ENCODE measurements at regions not wholly inside any gene's neighbourhood (a gene's known extent, or its start where the extent isn't known, plus 50 kb on each side); places are given as distances from the start of the nearest gene placed in this dataset.

DNA sequence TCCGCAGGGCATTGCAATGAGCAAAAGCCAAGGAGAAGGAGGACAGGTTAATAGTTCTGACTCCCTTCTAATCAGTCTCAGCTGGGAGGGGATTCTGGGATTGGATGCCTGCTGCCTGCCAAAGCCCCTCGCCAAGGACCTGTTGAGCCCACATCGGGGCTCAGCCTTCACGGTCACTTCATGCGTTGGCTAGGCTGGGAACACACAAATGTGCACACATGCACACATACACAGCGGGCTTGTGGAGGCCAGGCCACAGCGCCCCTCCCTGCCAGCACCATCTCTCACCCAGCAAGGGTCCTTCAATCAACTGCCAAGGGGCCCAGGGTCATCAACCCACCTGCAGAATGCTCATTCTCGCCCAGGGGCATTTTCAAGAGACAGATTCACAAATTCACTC lies 113.9 kb downstream of the C5orf15 start:
- DNase-seq (ENCODE audit: low spot score), result no peak

DNA sequence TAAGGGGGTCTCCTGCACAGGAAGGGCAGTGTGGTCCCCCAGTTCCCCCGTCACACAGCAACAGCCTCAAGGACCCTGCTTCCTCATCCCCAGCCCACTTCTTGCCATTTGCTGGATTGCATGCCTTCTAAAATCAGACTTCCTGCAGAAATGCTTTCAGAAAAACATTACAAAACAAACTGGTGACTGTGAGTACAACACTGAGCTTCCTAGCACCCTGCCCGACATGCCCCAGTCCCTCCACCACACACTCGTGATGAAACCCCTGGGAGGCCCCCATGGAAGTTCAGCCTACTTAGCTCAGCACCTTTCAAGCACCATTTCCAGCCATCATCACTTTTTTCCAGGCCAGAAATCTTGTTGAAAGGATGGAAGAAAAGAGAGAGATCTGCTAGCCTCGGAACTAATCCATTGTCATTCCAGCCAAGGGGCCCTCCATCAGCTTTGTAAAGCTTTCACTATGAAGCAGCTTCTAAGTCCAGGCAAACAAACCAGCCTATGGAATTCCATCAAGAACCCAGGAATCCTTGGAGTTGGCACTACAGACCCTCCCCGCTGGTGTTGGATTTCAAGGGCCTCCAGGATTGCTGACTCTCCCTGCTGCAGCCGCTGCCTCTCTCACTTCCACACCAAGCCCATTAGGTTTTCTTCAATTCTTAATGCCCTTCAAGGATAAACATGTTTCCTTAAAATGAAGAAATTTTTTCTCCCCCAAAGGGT lies 114.6 kb downstream of the C5orf15 start:
- DNase-seq (ENCODE audit: low spot score), result no peak

DNA sequence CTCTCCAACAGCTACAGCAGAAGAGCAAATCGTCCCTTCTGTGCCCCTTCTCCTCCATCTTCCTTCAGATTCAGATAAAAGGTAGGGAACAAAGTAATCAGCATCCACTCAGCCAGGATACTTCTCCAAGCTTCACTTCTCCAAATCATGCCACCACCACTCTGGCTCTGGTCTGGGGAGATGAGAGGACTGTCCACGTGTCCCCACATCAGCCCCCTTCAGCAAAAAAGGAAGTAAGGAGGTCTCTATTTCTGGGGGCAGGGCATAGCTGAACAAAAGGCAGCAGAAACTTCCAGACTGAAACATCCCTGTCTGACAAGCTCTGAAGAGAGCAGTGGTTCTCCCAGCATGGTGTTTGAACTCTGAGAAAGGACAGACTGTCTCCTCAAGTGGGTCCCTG lies 116.9 kb downstream of the C5orf15 start:
- no peak for DNase-seq (ENCODE audit: low spot score)

DNA sequence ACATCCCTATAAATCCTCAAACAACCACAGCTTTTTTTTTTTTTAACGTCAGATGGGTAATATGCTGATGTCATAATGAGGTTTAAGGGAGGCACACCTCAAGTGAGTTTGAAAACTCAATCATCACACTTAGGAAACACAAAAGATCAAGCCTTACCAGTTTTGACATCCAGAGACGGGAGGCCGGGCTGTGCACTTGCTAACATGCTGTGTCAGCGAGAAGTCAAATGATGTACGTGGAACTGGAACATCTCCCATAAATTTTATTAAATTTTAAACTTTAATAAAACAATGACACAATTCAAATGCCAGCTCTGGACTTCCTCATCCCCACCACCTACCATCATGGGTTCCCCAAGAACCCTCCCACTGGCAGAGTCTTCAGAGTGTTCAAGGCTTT lies 117.6 kb downstream of the C5orf15 start:
- DNase-seq (ENCODE audit: low spot score), result no peak

DNA sequence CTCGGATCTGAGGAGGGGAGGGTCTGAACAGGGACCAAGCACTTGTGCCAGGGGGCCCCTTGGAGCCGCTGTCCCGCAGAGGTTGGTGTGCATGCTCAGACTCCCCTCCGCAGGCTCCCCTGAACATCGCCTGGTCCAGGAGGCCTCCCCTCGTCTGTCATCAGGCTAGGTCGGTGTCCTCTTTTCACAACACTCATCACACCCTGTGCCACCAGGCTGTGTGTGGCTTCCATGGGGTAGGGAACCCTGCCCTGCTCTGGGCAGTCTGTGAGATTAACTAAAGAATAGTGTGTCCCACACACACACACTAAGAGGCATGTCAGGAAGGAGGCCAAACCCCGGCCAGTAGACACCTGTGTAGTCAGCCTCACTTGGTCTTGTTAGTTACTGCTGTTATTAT lies 119.3 kb downstream of the C5orf15 start:
- DNase-seq (ENCODE audit: low spot score), result no peak

DNA sequence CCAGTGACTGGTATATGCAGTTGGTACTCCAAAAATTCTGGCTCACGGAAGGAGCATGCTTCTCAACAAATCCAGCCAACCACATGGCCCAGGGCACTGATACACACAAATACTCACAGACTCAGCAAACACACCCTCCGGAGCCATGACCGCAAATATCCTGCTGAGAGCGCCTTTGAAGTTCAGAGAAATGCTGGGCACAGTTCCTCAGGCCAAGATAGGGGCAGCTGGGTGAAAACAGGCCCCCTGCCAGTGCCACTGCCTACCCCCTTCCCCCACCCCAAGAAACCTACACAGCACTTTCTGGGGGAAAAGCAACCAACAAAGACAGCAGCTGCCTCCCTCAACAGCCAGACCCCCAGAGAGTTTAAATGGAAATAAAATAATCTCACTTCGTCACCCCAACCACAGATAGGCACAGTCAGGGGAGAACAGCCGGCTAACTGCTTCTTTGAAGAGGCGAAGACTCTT lies 120.0 kb downstream of the C5orf15 start:
- DNase-seq (ENCODE audit: low spot score), result peak; percentile 69

DNA sequence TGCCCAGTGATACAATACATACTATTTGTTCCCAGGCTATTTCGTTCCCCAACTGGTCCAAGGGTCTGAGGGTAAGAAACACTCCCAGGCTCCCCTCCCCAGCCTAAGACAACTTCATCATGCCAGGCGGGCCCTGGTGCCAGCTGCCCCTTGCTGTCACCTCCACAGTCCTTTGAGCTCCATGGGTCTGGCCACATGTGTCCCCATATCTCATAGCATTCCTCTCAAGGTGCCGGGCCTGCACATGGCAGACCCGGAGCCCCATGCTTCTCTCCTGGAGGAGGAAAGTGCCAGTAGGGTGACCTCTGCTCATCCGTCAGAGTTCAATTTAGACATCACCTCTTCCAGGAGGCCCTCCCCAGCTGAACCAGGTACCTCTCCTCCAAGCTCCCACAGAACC lies 120.5 kb downstream of the C5orf15 start:
- DNase-seq (ENCODE audit: low spot score), result no peak

DNA sequence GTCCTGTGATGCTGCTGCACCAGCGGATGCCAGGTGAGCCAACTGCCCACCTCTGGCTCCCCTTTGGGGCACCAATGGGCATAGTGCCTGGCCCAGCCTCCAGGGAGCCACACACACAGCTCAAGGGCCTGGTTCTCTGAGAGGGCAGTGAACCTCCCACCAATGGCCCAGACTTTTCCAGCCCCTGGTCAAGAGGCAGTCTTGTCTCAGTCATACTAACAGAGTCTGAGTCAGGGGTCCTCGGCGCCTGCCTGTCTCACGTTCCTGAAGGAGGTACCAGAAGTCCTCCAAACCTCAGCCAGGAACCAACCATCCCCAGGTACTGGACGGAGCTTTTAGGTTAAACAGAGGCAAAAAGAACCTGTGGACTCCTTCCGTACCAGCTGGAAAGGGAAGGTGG lies 121.1 kb downstream of the C5orf15 start:
- no peak for DNase-seq (ENCODE audit: low spot score)

DNA sequence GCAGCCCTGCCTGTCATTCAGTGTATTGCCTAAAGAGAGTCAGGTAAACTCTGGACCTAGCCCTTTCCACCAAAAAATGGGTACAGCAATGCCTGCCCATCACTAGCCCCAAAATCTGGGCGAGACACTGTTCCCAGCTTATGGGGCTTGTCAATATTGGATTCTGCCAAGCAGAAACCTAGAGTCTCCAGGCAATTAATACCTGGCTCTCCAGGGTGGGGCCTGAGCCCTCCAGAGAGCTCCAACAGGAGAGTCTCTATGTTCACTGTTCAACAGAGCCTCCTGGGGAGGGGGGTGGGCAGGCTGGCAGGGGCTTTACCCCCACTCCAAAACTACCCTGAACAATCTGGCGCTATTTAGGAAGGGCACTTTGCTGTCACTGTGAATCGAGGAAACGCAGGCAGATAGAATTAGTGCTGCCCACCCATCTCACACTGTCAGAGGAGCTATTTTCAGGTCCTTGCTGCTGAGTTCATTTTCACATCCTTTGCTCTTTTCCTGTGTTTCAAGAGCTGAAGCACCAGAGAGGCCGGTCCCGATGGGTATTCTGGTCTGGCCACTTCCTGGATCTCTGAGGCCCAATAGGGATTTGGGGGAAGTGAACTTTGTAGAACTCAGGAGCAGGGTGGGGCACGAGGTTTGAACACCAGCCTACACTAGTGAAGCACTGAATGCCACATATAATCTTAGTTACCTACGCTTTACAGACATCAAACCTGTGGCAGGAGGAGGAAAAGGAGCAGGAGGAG lies 121.8 kb downstream of the C5orf15 start:
- DNase-seq (ENCODE audit: low spot score), result no peak

DNA sequence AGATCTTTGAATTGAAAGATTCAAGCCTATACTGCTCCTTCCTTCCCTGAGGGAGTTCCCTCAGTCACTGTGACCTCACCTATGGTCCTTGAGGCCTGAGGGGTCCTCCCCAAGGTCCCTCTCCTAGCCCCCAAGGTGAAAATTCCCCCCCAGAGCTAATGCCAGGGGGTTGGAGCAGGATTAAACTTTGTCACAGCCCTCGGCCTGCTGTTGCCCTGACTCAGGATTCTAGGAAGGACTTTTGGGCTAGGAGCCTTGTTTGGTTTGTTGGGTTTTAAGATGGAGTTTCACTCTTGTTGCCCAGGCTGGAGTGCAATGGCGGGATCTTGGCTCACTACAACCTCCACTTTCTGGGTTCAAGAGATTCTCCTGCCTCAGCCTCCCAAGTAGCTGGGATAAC lies 123.2 kb downstream of the C5orf15 start:
- no peak for DNase-seq (ENCODE audit: low spot score)

DNA sequence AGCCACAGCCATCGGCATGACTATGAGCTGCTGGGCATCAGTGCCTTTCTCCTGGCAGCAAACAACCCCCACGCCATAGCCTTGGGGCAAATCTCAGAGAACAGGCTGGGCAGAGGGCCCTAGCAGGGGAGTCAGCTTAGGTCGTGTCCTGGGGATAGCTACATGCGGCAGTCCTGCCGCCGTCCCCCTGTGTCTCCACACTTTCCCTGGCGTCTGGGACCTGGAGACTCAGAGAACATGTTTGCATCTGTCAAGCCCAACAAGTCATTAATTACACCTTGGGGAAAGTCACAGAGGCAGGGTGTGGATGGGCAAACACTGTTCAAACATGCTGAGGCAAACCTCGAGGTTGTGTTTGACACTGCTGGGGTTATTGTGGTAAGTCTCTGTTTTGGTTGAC lies 123.6 kb downstream of the C5orf15 start:
- no peak for DNase-seq (ENCODE audit: low spot score)

DNA sequence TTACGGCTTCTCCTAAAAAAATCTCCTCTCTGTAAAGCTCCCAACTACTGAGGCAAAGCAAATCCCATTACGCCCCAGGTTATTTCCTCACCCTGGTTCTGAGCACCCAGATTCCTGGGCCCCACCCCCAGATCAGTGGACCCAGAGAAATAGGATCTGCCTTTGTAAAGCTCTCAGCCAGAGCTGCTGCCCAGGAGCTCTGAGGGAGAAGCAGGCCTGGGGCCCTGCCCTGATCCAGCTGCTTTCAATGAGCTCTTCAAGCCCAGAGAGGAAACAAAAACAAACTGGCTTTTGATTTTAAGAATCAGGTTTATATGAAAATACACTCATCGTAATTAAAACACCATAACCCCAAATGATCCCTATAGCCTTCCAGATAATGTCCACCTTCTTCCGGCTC lies 124.5 kb downstream of the C5orf15 start:
- DNase-seq (ENCODE audit: low spot score), result no peak

DNA sequence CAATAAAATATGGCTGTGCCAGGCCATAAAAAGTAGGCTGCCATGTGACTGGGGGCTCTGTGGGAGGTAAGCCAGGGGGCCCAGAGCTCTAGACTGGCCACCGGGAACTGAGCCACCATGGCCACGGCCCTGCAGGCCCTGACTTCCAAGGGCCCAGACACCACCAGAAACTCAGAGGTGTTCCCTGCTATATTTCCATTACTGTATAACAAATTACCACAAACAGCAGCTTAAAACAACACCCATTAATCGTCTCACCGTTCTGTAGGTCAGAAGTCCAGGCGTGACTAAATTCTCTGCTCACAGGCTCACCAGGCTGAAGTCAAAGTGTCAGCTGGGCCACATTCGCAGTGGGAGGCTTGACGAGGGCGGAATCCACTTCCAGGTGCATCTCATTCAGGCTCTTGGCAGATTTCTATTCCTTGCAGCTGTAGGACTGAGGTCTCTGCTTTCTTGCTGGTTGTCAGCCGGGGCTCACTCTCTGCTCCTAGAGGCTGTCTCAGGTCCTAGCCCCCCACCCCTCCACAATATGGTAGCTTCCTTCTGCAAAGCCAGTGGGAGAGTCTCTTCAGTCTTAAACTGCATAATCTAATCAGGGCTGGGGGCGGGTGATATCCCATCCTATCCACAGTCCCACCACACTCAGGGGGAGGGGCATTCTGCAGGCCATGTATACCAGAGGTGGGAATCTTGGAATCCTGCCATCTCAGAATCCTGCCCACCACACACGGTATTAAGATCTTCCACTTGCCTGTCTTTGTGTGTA lies 125.4 kb downstream of the C5orf15 start:
- DNase-seq (ENCODE audit: low spot score), result peak; percentile 18

DNA sequence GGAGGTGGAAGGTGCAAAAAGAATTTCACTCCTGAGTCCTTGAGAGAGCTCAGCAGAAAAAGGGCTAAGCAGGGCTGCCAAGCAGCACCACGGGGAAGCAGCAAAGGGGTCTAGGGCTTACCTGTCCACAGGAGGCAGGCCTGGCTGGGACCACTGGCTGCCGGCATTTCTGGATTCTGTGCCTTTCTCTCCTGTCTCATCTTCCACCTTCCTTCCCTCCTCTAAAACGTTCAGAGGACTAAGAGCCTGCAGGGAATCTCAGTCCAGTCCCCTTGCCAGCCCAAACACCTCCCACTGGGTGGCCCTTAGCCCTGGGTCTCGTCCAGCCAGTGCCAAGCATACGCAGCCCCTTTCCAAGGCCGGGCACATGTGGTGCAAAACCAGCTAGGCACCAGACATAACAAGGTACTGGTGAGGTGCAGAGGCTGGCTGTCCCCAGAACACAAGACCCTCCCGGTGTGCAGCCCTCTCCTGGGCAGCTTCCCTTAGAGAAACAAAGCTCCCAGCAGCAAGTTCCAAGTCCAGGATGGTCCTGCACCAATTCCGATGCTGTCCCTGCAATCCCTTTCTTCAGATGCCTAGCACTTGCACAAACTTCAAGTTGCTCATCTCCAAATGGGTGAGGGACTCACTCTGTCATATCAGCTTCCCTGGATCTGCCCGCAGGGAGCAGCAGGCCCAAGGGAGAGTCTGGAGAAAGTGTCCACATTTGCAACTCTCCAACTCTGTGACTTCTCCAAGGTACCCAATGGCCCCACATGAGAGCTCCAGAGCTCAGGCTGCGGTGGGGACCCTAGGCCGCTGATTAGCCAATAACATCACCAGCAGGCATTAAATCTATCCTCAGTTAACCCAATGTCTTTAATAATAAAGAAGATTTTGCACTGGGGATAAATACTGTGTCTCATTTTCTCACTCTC lies 126.3 kb downstream of the C5orf15 start:
- no peak for DNase-seq (ENCODE audit: low spot score)

DNA sequence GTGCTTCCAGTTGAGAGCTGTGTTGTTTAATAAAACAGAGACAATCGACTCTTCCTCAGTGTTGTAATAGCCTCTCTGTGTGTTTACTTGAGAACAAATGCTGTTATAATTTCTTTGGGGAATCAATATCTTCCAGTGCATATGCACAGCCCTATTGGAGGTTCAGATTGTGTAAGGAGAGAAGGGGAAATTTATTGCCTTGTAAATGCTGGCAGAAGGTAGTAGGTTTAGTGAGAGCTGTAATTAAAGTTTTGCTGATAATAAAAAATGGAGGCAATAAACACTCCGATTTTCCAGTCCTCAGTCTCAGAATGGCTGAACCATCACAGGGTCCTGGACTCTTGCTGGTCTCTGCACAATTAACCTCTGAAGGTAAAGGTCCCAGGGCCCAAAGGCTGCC lies 128.3 kb downstream of the C5orf15 start:
- DNase-seq (ENCODE audit: low spot score), result no peak

DNA sequence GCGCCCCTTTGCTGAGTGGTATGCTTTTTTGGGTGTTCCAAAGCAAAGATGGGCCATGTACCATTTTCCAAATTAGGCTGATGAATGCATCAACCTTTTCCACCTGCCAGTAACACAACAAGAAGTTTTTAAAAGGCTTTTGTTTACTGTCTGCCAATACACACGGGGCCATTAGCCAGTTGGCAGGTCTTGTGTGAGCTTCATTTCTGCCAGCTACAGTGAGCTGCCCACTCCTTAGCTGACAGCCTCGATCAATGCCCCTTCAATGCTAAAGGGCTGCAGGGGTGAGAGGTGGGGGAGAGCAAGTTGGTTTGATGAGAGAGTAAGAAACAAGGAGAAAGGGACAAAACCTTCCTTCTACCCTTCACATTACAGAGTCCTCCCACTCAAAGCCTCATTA lies 128.7 kb downstream of the C5orf15 start:
- no peak for DNase-seq (ENCODE audit: low spot score)

DNA sequence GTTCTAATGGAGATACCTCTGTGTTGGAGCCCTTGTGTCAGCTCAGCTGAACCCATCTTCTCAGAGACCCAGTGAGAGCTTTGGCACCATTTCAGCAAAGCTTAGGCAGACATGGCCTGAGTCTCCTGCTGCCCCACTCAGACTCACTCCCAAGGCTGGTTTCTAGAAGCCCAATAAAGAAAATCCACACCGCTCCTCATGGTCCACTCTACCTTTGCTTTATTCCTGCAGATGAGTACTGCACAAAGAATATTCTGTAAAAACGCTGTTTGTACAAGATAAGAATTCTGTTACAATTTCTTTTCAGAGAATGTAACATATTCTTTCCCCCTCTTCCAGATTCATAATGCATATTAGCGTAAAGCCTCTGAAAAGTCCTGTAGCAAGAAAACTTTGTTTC lies 129.3 kb downstream of the C5orf15 start:
- no peak for DNase-seq (ENCODE audit: low spot score)

DNA sequence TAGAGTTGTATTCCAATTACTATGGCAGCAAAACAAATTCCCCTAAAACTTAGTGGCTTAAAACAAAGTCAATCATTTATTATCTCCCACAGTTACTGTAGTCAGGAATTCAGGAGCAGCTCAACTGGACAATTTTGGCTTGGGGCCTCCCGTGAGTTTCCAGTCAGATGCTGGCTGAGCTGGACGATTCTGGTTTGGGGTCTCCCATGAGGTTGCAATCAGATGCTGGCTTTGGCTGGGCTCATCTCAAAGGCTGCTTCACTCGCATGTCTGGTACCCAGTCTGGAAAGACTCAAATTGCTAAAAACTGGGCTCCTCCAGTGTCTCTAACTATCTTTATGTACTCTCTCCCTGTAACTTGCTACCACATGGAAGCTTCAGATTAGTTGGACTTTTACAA lies 130.1 kb downstream of the C5orf15 start:
- no peak for DNase-seq (ENCODE audit: low spot score)

DNA sequence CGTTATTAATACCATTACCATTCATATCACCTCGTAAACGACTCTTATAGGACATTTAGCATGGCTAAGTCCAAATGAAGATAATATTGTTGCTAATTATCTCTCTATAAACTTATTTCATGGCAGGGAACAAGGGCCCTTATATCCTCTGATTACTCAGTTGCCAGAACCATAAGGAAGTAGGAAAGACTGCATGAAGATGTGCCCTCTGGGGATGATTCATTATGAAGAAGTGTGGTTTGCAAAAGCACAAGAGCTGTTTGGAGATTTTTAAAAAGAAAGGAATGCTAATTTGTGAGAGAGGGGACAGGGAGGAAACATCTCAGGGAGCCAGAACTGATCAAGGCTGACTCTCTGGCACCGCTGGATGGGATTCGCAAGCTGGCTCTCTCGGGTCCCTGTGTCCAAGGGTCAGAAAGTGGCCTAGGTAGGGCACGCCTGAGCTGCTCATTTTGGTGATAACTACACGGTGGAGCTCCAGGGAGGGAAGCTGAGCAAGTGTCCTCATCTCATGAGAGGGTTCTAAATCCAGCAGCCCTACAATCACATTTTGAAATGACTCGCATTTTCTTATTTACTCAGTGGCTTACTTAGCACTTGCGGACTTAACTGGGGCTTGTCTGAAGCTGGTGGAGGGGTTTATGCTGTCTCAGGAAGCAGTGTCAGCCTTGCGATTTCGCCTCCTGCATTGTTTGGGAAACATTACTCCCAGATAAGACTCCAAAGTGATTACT lies 136.8 kb downstream of the C5orf15 start:
- DNase-seq (ENCODE audit: low spot score), result peak; percentile 54

DNA sequence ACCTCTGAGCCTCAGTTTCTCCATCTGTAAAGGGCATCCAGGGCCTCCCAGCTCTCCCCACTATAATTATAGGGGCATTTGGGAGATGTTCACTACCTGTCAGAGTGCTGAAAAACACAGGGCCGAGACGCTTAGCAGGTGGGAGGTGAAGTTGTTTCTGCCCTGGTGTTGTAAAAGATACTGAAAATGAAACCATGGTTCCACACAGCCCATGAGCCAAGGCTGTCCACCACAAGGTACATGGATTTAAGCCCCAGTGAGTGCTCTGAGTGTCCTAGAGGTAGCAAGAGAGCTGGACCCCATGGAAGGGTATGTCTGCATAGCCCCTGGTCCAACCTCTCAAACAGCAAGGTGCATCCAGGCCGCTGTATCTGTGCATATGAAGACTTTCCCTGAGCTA lies 137.5 kb downstream of the C5orf15 start:
- DNase-seq (ENCODE audit: low spot score), result no peak

DNA sequence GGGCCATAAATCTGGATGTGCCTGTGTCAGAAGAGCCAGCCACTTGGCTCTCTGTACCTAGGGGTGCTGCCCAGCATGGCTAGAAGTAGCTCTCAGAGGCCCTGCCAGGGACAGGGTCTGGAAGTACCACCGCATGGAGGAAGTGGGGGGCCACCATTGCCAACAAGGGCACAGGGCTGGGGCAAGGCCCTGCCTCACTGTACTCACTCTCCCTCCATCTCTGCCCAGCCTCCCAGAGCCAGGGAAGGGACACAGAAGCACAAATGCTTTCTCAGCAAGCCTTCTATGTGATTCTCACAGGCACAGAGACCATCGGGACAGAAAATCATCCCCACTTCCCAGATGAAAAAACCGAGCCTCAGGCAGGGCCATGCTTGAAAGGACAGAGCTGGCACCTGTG lies 138.1 kb downstream of the C5orf15 start:
- no peak for DNase-seq (ENCODE audit: low spot score)

All from A172 (cell line).